Activated CD8-positive, alpha-beta T cell treated with anti-CD3 and anti-CD28 coated beads, Interleukin-2, amount 10 ng/mL, durations not matched to agents 7 days and 5 days (primary cell): ENCODE measurements at regions not wholly inside any gene's neighbourhood (a gene's known extent, or its start where the extent isn't known, plus 50 kb on each side); places are given as distances from the start of the nearest gene placed in this dataset.

ENCODE experiments used
- ATAC-seq: fragments of 150-1000 bp; cut with Tn5 transposase; one replicate; pipeline ENCODE4 v1.10.0; 2021; ENCODE audit warnings: moderate library complexity
- CTCF ChIA-PET: fragments of 350-600 bp; sonication (Branson Sonifier 250); formaldehyde crosslinking; loops from one replicate; lab custom pipeline; 2021; ENCODE audit warnings: antibody characterized with exemption; lab: Charles Lee
- POLR2A ChIA-PET: fragments of 350-600 bp; sonication (Branson Sonifier 250); formaldehyde crosslinking; loops from one replicate; lab custom pipeline; 2021; ENCODE audit warnings: antibody characterized with exemption; lab: Charles Lee
- DNase-seq: peaks from one replicate; pipeline ENCODE4 v3.0.0-alpha.2; 2020
- H3K27ac Mint-ChIP-seq: one replicate; pipeline ENCODE4 v1.8.0; 2021; ENCODE audit warnings: mild to moderate bottlenecking, mixed read lengths
- H3K27me3 Mint-ChIP-seq: one replicate; pipeline ENCODE4 v1.8.0; 2021; ENCODE audit warnings: low read depth, mixed read lengths
- H3K36me3 Mint-ChIP-seq: one replicate; pipeline ENCODE4 v1.8.0; 2021; ENCODE audit warnings: low read depth, mixed read lengths
- H3K4me1 Mint-ChIP-seq: one replicate; pipeline ENCODE4 v1.8.0; 2021; ENCODE audit warnings: low read depth, mixed read lengths
- H3K4me3 Mint-ChIP-seq: one replicate; pipeline ENCODE4 v1.8.0; 2021; ENCODE audit warnings: mild to moderate bottlenecking, mixed read lengths
- H3K9me3 Mint-ChIP-seq: one replicate; pipeline ENCODE4 v1.8.0; 2022; ENCODE audit warnings: mixed read lengths; ENCODE audit not compliant: insufficient read depth

DNA sequence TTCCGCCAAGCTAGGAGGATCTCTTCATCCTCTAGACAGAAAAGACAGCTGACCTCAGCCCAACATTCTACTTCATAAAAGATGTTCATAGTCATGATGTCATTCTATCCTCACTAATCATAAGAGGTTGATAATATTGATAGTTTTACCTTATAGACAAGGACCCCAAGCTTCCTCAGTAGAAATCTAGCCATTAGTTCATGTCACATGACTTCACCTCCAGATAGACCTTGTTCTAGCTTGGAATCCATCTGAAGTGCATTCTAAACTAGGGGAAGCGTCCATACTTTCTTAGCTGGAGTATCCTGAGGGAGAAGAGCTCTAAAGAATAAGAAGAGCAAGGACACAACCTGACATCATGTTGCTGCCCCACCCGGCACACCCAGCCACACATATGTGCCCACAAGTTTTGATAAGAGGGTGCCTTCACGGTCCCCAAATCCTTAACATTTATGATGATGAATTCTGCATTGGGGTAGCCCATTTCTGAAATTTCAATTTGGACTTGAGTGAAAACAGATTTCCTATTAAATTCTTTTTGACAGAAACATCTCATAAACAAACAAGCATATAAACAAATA is 292.5 kb upstream of the STXBP5 start:
- CTCF ChIA-PET: no interaction called here
- Mint-ChIP-seq H3K36me3 (no peaks in the 10 kb centered on the region), H3K4me1 (no peaks in the 10 kb centered on the region), H3K27me3 (no peaks in the 10 kb centered on the region), H3K4me3 (no peak overlapping the region), H3K27ac (no peak overlapping the region), H3K9me3 (peaks cover 4% of the 10 kb centered on the region)
- ATAC-seq (no peak), DNase-seq (no peak)
- POLR2A ChIA-PET: no interaction called here

DNA sequence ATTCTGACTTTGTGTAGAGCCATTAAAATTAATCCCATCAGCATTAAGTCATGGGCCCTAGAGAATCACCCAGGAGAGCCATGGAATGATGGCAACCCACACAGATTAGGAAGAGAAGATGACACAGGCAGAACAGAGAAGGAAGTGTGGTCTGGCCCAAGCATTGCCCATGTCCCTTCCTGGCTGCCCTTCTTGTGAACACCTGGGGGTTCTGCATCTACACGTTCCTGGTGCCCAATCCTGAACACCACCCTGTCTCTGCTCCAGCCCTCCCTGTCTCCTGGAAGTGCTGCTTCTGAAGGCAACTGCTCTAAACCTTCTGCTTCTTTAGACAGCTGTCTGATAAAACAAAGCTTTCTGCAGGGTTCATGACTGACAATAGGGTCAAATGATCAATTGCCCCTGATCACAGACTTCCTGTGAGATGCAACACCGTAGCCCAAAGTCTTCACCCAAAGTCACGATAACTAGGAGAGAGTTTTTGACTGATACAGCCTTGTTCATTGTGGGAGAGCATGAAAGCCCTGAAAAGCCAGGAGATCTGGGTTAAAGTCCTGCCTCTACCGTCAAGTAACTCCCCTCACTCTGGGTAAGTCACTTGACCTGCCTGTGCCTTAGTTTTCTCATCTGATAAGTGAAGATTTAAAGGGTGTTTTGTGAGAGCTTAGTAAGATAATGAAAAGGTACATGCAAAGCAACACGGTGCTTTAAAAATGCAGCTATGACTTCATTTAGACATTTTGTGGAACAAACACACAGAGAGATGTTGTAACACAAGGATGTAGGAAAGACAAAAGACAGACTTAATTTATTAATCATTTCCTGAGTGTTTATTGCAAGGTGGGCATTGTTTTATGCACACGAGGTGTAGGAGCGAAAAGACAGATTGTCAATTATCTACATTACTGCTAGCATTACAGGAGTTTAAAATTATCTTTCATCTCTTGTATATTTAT is 291.2 kb upstream of the STXBP5 start:
- H3K9me3 Mint-ChIP-seq: peaks cover 4% of the 10 kb centered on the region
- no peak for DNase-seq
- H3K4me3 Mint-ChIP-seq: no peak overlapping the region
- CTCF ChIA-PET: no interaction called here
- H3K27me3 Mint-ChIP-seq: no peaks in the 10 kb centered on the region
- no peak overlapping the region for H3K27ac Mint-ChIP-seq
- H3K36me3 Mint-ChIP-seq: no peaks in the 10 kb centered on the region
- no peaks in the 10 kb centered on the region for H3K4me1 Mint-ChIP-seq
- ATAC-seq: no peak
- POLR2A ChIA-PET: no interaction called here

DNA sequence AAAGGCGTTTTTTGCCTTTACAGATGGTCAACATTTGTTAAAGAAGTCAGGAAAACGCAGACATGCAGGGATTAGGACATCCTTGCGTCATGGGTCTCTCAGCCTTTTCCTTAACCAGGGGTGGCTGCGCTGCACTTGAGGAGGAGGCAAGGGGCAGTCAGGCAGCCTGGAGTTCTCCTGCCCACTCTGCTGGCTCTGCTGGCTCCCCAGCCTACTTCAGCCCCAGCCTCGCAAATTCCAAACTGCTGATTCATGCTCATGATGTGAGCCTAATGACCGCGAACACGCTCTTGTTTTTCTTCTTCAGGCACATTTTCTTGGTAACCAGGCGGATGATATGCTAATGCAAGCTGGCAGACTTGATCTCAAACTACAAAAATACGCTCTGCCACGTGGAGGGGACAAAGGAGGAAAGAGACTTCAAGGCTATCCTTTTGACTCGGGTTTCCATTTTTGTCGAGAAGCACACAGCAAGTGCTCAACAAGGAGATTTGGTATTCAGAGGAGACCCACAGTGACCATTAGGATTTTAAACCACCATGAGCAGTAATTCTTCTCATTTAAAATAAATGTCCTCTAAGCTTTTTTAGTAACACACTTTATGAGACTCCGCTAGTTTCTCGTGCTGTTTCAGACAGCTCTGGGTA is 290.3 kb upstream of the STXBP5 start:
- CTCF ChIA-PET: no interaction called here
- Mint-ChIP-seq H3K27me3 (no peaks in the 10 kb centered on the region), H3K4me3 (no peak overlapping the region), H3K27ac (no peak overlapping the region), H3K9me3 (peaks cover 4% of the 10 kb centered on the region), H3K4me1 (no peaks in the 10 kb centered on the region), H3K36me3 (no peaks in the 10 kb centered on the region)
- DNase-seq (no peak), ATAC-seq (no peak)
- POLR2A ChIA-PET: no interaction called here

DNA sequence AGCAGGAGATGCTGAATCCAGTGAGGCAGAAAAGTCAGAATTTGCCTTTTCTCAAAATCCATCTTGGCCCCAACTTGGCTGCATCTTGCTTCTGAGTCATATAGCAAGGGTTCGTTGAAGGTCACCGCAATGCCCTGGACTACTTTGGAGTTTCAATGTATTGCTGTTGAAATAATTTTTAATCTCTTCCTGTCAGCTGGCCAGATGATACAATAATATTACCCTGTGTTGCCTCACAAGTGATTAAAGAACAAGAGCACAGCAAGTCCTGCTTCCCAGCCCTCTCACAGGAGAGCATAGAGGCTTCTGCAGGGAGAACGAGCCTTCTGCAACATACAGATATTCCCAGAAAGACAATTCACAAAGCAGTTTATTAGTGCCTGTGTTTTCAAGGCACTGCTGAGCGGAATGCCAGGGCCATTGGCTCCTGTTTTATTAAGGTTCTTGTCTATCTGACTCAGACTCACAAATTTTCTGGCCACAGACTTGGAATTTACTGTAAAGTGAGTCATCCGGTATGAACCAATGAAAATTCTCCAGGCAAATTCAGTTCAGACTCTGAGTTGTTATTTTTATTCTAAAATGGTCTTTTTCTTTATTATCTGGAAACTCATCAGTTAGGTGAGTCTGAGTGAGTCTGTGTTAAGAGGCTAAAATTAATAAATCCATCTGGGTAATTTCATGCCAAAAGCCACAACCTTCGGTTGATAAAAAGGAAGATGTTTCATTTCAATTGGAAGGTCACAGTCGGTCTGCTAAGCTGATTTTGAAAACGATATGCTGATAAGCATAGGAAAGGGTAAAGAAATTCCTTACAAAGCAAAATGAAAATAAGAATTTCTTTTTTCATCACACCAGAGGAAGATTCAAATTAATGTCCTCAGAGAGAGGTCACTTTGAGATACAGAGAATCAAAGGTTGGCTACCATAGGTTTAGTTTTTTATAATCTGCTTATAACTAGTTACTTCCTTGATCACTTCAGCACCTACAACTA is 289.4 kb upstream of the STXBP5 start:
- peaks cover 4% of the 10 kb centered on the region for H3K9me3 Mint-ChIP-seq
- POLR2A ChIA-PET: no interaction called here
- H3K27ac Mint-ChIP-seq: no peak overlapping the region
- H3K4me1 Mint-ChIP-seq: no peaks in the 10 kb centered on the region
- no peak for ATAC-seq
- H3K4me3 Mint-ChIP-seq: no peak overlapping the region
- DNase-seq: no peak
- CTCF ChIA-PET: no interaction called here
- H3K36me3 Mint-ChIP-seq: no peaks in the 10 kb centered on the region
- no peaks in the 10 kb centered on the region for H3K27me3 Mint-ChIP-seq

DNA sequence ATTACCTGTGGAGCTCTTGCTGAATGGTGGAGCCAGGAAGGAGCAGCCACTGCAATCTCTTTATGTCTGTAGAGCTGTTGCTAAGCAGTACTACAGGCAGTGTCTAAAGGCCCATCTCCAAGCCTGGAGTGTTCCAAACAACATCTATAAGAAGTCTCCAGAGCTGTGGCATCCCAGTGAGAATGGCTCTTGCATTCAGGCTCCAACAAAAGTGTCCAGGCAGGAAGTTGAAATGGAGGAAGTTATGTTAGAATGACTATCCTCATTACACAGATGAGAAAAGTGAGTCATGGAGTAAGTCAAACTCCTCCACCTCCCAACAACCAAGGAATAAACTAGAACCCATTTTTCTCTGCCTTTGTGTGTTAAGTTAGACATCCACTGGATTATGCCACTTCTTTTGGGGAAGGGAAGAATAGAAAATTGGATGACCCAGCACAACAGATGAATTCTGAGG is 288.5 kb upstream of the STXBP5 start:
- ChIA-PET CTCF (no interaction called here), POLR2A (no interaction called here)
- no peaks in the 10 kb centered on the region for H3K27me3 Mint-ChIP-seq
- no peaks in the 10 kb centered on the region for H3K36me3 Mint-ChIP-seq
- no peaks in the 10 kb centered on the region for H3K4me1 Mint-ChIP-seq
- peaks cover 4% of the 10 kb centered on the region for H3K9me3 Mint-ChIP-seq
- H3K27ac Mint-ChIP-seq: no peak overlapping the region
- ATAC-seq (no peak), DNase-seq (no peak)
- no peak overlapping the region for H3K4me3 Mint-ChIP-seq

DNA sequence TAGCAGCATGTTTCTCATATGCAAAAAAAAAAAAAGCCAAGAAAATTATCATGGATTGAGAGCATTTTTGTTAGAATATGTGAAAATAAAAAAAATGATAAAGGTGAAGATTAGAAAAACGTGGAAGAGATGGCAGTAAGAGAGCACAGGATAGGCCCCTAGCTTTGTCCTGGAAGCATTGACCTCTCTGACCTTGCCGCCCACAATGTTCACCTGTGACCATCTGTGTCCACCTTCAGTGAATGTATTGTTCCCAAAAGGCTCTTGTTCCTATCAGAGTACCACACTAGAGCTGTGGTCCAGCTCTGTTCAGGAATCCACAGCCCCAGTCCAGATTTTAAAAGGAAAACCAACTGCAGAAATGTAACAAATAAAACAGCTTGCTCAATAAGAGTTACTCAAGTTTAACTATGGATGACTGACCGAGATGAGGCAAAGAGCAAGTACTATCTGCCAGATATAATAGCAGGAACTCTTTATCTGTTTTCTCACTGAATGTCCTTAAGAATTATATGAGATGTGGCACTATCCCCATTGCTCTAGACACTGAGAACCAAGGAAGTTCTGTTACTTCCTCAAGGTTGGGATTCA is 287.7 kb upstream of the STXBP5 start:
- Mint-ChIP-seq H3K9me3 (no peaks in the 10 kb centered on the region), H3K36me3 (no peaks in the 10 kb centered on the region)

DNA sequence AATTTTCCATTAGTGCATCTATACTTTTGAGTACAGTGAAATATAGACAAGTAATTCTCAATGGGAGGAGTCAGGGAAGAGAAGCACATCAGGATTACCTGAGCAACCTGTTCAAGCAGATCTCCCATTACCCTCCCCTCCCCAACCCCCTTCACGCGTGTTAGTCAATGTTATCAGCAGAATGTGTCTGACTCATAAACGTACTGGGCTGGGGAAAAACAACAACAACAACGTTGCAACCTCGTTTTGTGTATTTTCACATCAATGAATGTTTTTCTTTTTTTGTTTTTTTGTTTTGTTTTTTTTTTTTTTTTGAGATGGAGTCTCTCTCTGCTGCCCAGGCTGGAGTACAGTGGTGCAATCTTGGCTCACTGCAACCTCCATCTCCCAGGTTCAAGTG is 287.0 kb upstream of the STXBP5 start:
- ChIA-PET POLR2A (no interaction called here), CTCF (no interaction called here)
- H3K4me3 Mint-ChIP-seq: no peak overlapping the region
- ATAC-seq: no peak
- no peaks in the 10 kb centered on the region for H3K36me3 Mint-ChIP-seq
- no peak overlapping the region for H3K27ac Mint-ChIP-seq
- H3K9me3 Mint-ChIP-seq: no peaks in the 10 kb centered on the region
- H3K4me1 Mint-ChIP-seq: no peaks in the 10 kb centered on the region
- H3K27me3 Mint-ChIP-seq: no peaks in the 10 kb centered on the region
- no peak for DNase-seq

More for the DNA sequence above, 287.7 kb upstream of the STXBP5 start:
- H3K27ac Mint-ChIP-seq: no peak overlapping the region
- CTCF ChIA-PET: no interaction called here
- ATAC-seq (no peak), DNase-seq (no peak)
- no peaks in the 10 kb centered on the region for H3K27me3 Mint-ChIP-seq
- H3K4me3 Mint-ChIP-seq: no peak overlapping the region
- no peaks in the 10 kb centered on the region for H3K4me1 Mint-ChIP-seq
- POLR2A ChIA-PET: no interaction called here

DNA sequence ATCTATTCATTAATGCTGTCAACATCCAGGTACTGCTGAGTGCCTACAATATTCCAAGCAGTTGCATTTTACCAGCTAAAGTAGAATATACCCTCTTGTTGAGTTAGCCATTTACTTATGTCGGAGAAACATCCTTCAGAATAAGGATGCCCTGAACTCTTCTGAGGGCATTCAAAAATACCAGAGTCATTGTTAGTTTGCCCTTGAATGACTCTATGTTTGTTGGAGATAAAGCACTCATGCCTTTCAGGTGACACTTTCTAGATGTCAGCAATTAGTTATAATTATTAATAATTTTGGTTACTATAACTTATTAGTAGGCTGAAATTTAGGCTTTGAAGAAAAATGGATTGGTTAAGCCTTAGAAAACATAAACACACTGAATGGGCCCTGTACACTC is 286.2 kb upstream of the STXBP5 start:
- Mint-ChIP-seq H3K27me3 (no peaks in the 10 kb centered on the region), H3K4me3 (no peak overlapping the region), H3K27ac (no peak overlapping the region), H3K9me3 (no peaks in the 10 kb centered on the region), H3K36me3 (no peaks in the 10 kb centered on the region), H3K4me1 (no peaks in the 10 kb centered on the region)
- DNase-seq (no peak), ATAC-seq (no peak)
- ChIA-PET POLR2A (no interaction called here), CTCF (no interaction called here)

DNA sequence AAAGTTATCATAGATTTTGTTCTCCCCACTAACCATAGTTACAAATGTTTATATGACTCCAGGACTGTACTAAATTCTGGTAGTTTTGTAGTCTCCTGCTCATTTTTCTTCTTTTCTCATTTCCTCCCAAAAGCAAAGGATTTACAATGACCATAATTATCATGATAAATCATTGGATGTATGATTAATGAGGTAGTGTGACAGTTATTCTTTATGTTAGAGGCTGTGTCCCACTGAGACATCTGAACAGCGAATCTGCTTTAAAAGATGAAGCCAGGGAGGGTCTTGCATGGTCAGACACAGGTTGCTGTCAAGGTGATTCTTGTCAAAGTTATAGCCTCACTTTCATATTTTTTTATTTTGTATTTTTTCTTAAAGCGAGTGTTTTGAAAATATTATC is 285.2 kb upstream of the STXBP5 start:
- ChIA-PET POLR2A (no interaction called here), CTCF (no interaction called here)
- H3K36me3 Mint-ChIP-seq: no peaks in the 10 kb centered on the region
- DNase-seq (no peak), ATAC-seq (no peak)
- H3K9me3 Mint-ChIP-seq: no peaks in the 10 kb centered on the region
- no peak overlapping the region for H3K4me3 Mint-ChIP-seq
- no peaks in the 10 kb centered on the region for H3K27me3 Mint-ChIP-seq
- H3K27ac Mint-ChIP-seq: no peak overlapping the region
- no peaks in the 10 kb centered on the region for H3K4me1 Mint-ChIP-seq

DNA sequence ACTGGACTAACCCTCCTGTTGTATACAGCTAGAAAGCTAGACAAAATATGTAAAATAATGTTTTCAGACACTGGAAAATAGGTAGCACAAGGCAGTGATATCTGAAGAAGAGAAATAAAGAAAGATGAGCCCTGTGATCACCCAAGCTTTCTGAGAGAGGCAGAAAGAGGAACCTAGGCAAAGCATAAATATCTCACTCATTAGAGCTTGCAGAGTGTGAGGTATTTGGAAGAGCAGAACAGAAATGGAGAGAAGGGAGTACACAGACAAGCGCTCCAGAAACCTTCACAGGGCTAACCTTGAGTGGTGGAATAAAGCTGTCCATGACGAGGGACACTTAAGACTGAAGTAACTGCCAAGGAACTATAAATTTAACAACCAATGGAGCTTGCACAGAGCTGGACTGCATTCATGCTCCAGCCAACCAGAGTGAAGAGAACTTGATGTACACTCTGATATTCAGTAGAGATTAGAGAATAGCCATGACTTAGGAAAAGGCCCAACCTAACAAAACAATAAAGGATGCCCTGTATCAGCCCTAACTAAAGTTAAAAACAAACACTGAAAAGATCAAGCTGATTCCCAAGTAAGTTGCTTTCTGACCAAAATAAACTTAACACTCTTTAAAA is 280.9 kb upstream of the STXBP5 start:
- Mint-ChIP-seq H3K27ac (no peak overlapping the region), H3K4me3 (no peak overlapping the region), H3K4me1 (no peaks in the 10 kb centered on the region), H3K9me3 (no peaks in the 10 kb centered on the region), H3K36me3 (no peaks in the 10 kb centered on the region), H3K27me3 (no peaks in the 10 kb centered on the region)
- ChIA-PET POLR2A (interaction anchor here (0.6 kb wide), 1 partner anchor 406 kb away, joined by 4 read pairs; no protein-coding TSS in a partner anchor), CTCF (no interaction called here)
- no peak for DNase-seq
- ATAC-seq: no peak

DNA sequence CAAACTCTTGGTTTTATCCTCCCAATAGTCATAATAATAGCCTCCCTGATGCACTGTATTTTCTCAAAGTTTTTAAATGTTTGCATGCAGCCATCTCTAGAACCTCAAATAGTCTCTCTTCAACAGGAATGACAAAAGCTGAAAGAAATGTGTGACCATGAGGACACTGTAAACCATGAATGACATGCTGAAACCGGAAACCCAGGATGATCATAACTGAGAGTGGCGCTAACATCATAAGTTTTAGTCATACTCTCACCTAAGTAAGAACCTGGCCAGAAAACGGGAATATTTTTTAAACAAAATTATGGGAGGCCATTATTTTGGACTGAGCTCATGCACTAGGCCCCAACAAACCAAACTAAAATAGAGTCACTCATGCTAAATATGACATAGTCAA is 278.4 kb upstream of the STXBP5 start:
- ChIA-PET CTCF (interaction anchor here (0.6 to 0.9 kb wide), 2 partner anchors 20 to 1898 kb away, joined by 3 read pairs; no protein-coding TSS in a partner anchor), POLR2A (no interaction called here)

More for the DNA sequence above, 278.4 kb upstream of the STXBP5 start:
- DNase-seq: no peak
- Mint-ChIP-seq H3K9me3 (no peaks in the 10 kb centered on the region), H3K27ac (no peak overlapping the region), H3K4me1 (no peaks in the 10 kb centered on the region), H3K36me3 (no peaks in the 10 kb centered on the region), H3K27me3 (no peaks in the 10 kb centered on the region), H3K4me3 (no peak overlapping the region)
- no peak for ATAC-seq
